MCF 10A (cell line): ENCODE measurements at regions not wholly inside any gene's neighbourhood (a gene's known extent, or its start where the extent isn't known, plus 50 kb on each side); places are given as distances from the start of the nearest gene placed in this dataset.

Source experiments
- BruUV-seq: library from RNA; stranded (reverse); fragments of 400-500 nt; replicated peaks from 2 replicates; lab custom pipeline; 2021; lab: Mats Ljungman, UMichigan
- CTCF ChIA-PET: fragments of 300-600 bp; sonication (Branson Sonifier 250); formaldehyde crosslinking; extraction: SDS; loops from one replicate; lab custom pipeline; 2021; ENCODE audit warnings: antibody characterized with exemption, inconsistent platforms; lab: Yijun Ruan, JAX
- POLR2A ChIA-PET: fragments of 300-600, 350-650 bp; sonication (Branson Sonifier 250); formaldehyde crosslinking; extraction: SDS; loops from one replicate; lab custom pipeline; 2020; ENCODE audit warnings: antibody characterized with exemption, inconsistent platforms; lab: Yijun Ruan, JAX
- DNase-seq: peaks from one replicate; pipeline ENCODE4 v3.0.0-alpha.2; 2018; ENCODE audit not compliant: unreplicated experiment
- H3K27ac Mint-ChIP-seq: one replicate; pipeline ENCODE4 v1.8.0; 2022; ENCODE audit warnings: mild to moderate bottlenecking, low read depth, mixed read lengths; ENCODE audit not compliant: unreplicated experiment
- H3K27me3 Mint-ChIP-seq: one replicate; pipeline ENCODE4 v1.8.0; 2022; ENCODE audit warnings: mixed read lengths; ENCODE audit not compliant: insufficient read depth, unreplicated experiment
- H3K36me3 Mint-ChIP-seq: one replicate; pipeline ENCODE4 v1.8.0; 2022; ENCODE audit warnings: mild to moderate bottlenecking, moderate library complexity, mixed read lengths; ENCODE audit not compliant: insufficient read depth, unreplicated experiment
- H3K4me1 Mint-ChIP-seq: one replicate; pipeline ENCODE4 v1.8.0; 2022; ENCODE audit warnings: mixed read lengths; ENCODE audit not compliant: insufficient read depth, unreplicated experiment
- H3K4me3 Mint-ChIP-seq: one replicate; pipeline ENCODE4 v1.8.0; 2022; ENCODE audit warnings: mild to moderate bottlenecking, moderate library complexity, mixed read lengths; ENCODE audit not compliant: unreplicated experiment
- H3K9me3 Mint-ChIP-seq: one replicate; pipeline ENCODE4 v1.8.0; 2022; ENCODE audit warnings: mixed read lengths; ENCODE audit not compliant: unreplicated experiment
- intact Hi-C: fragments of 100-400 bp; cut with micrococcal nuclease; formaldehyde crosslinking; loops from 2 replicates; pipeline ENCODE4 v1.14.1; 2022
- TF ChIP-seq, protein P1 (sequence below): fragments of 200-600 bp; IDR thresholded peaks from one replicate; pipeline ENCODE4 v1.8.0; 2022; ENCODE audit warnings: antibody characterized with exemption, mild to moderate bottlenecking; ENCODE audit not compliant: unreplicated experiment

- no peaks in the 10 kb centered on the region for H3K9me3 Mint-ChIP-seq
- H3K27ac Mint-ChIP-seq: no peak overlapping the region
- TF ChIP-seq, protein P1, sequence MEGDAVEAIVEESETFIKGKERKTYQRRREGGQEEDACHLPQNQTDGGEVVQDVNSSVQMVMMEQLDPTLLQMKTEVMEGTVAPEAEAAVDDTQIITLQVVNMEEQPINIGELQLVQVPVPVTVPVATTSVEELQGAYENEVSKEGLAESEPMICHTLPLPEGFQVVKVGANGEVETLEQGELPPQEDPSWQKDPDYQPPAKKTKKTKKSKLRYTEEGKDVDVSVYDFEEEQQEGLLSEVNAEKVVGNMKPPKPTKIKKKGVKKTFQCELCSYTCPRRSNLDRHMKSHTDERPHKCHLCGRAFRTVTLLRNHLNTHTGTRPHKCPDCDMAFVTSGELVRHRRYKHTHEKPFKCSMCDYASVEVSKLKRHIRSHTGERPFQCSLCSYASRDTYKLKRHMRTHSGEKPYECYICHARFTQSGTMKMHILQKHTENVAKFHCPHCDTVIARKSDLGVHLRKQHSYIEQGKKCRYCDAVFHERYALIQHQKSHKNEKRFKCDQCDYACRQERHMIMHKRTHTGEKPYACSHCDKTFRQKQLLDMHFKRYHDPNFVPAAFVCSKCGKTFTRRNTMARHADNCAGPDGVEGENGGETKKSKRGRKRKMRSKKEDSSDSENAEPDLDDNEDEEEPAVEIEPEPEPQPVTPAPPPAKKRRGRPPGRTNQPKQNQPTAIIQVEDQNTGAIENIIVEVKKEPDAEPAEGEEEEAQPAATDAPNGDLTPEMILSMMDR: no peak
- BruUV-seq: no TSS peak
- ChIA-PET POLR2A (no interaction called here), CTCF (no interaction called here)
- H3K36me3 Mint-ChIP-seq: no peaks in the 10 kb centered on the region
- H3K4me3 Mint-ChIP-seq: no peak overlapping the region
- intact Hi-C loops: no loop called here
- no peaks in the 10 kb centered on the region for H3K27me3 Mint-ChIP-seq
- no peak for DNase-seq
- H3K4me1 Mint-ChIP-seq: no peaks in the 10 kb centered on the region
Measured at GRCh38 chr9:79250806-79251205, 321.0 kb upstream of the TLE4 start.

DNA sequence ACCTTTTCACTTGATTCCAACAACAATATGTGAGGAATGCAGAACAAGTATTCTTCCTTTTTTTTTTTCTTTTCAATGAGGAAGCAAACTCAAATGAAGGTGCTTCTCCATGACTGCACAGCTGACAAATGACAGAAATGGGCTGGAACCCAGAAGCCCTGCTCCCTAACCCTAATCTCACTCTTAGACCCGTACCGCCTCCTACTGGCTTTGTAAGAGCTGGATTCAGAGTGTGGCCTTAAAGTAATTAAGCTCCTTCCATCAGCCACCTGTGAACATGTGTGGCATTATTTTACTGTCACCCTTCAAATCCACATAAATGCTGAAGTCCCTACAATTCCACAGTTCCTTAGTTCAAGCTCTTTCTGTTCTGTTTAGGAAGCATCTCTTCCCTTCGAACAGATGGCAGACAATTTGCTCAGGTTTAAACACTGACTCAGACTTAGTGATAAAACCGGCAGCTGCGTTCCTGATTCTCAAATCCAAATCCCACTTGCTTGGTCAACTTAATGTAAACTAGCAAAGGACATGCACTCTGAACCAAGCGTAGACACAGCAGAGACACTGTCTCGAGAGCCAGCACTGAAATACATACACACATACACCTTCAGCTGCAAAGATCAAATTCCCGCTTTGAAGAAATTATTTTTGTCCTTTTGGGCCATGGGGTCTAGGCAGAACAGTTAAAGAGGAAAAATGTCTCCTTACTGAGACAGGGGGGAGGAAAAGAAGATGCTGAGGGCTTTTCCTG, 316.7 kb upstream of the TLE4 start:
- TF ChIP-seq, protein P1: peak; percentile 39
- H3K9me3 Mint-ChIP-seq: no peaks in the 10 kb centered on the region
- intact Hi-C loops: loop anchor here (1.0 to 5.0 kb wide), 2 partner anchors 125 to 653 kb away; no protein-coding TSS in a partner anchor
- peak; percentile 33 for DNase-seq
- H3K27me3 Mint-ChIP-seq: no peaks in the 10 kb centered on the region
- no peaks in the 10 kb centered on the region for H3K4me1 Mint-ChIP-seq
- no peak overlapping the region for H3K27ac Mint-ChIP-seq
- H3K4me3 Mint-ChIP-seq: no peak overlapping the region
- no peaks in the 10 kb centered on the region for H3K36me3 Mint-ChIP-seq
- BruUV-seq: no TSS peak
- CTCF ChIA-PET: interaction anchor here (0.6 to 3.6 kb wide), 17 partner anchors 8 to 884 kb away, joined by 3 to 48 read pairs (median 4); no protein-coding TSS in a partner anchor
- POLR2A ChIA-PET: interaction anchor here (0.5 to 1.1 kb wide), 2 partner anchors 90 to 350 kb away, joined by 3 read pairs; no protein-coding TSS in a partner anchor

DNA sequence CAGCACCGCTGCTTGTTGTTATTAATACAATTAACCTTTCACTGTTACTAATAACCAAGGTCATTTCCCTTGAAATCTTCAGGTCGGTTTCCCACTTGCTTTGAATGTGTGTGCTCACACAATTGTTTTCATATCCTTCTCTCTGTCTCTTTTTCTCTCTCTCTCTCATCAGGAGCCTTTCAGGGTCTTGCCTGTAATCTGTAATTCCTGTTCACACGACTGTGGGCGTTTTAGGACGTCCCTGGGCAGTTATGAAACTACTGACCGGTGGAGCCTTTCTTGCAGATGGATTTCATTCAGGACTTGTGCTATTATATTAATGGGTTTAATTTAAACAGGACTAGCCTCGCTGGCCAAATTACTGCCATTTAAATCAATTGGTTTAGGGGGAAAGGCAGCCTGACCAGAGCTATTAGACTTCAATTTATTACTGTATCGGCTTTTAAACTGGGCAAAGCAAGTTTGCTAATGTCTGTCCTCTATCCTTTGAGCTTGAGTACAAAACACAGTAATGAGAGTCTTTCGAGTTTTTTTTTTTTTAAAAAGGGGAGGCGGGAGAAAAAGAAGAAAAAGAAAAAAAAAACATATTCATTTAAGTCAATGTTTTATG, 316.0 kb upstream of the TLE4 start:
- TF ChIP-seq, protein P1: no peak

DNA sequence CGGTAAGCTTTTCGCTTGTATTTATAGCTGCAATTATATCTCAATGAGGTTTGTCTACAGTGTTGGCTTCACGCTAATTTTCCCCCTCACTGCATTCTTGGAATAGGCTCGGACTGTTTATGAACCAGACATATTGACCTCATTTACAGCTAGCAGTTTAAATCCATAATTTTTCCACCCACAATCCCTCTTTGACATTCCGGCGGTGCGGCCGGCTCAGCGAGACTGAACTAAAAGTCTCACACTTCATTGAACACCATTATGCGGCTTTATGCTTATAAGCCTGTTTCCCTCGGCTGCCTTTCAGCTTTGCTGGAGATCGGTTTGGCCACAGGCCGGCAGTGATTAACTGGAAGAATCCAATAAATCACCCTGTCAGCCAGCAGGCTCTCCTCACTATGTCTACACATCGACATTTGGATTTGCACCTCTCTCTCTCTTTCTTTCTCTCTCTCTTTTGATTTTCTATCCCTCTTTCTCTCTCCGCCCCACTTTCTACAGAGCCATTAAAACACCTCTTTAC, 315.0 kb upstream of the TLE4 start:
- ChIA-PET CTCF (interaction anchor here (1.2 to 3.6 kb wide), 2 partner anchors 14 to 127 kb away, joined by 4 to 48 read pairs; no protein-coding TSS in a partner anchor), POLR2A (no interaction called here)
- H3K4me1 Mint-ChIP-seq: no peaks in the 10 kb centered on the region
- TF ChIP-seq, protein P1: no peak
- no peaks in the 10 kb centered on the region for H3K36me3 Mint-ChIP-seq
- H3K27ac Mint-ChIP-seq: no peak overlapping the region
- H3K27me3 Mint-ChIP-seq: no peaks in the 10 kb centered on the region
- no TSS peak for BruUV-seq
- no peaks in the 10 kb centered on the region for H3K9me3 Mint-ChIP-seq
- no peak overlapping the region for H3K4me3 Mint-ChIP-seq
- intact Hi-C loops: loop anchor here (5.0 kb wide), 1 partner anchor 654 kb away; no protein-coding TSS in a partner anchor
- DNase-seq: no peak

More for the DNA sequence above, 316.0 kb upstream of the TLE4 start:
- no peak overlapping the region for H3K4me3 Mint-ChIP-seq
- no peak for DNase-seq
- no peaks in the 10 kb centered on the region for H3K4me1 Mint-ChIP-seq
- ChIA-PET POLR2A (no interaction called here), CTCF (interaction anchor here (0.6 to 3.6 kb wide), 10 partner anchors 7 to 820 kb away, joined by 3 to 48 read pairs (median 4); no protein-coding TSS in a partner anchor)
- intact Hi-C loops: loop anchor here (1.0 to 5.0 kb wide), 2 partner anchors 125 to 653 kb away; no protein-coding TSS in a partner anchor
- H3K9me3 Mint-ChIP-seq: no peaks in the 10 kb centered on the region
- no peaks in the 10 kb centered on the region for H3K36me3 Mint-ChIP-seq
- H3K27ac Mint-ChIP-seq: no peak overlapping the region
- no peaks in the 10 kb centered on the region for H3K27me3 Mint-ChIP-seq
- no TSS peak for BruUV-seq
